Neural cell (in vitro differentiated cells): ENCODE measurements at regions not wholly inside any gene's neighbourhood (a gene's known extent, or its start where the extent isn't known, plus 50 kb on each side); places are given as distances from the start of the nearest gene placed in this dataset.

Experiments
- H2AFZ ChIP-seq: fragments of 200-600, 300-800 bp; sonication (generic), shearing (Covaris generic); 2 replicates; pipeline ENCODE4 v1.6.0; 2014; ENCODE audit warnings: low read depth, mild to moderate bottlenecking, antibody characterized with exemption, low read length, moderate library complexity
- H3F3A ChIP-seq: fragments of 200-600 bp; shearing (Covaris generic); 2 replicates; pipeline ENCODE4 v1.6.1; 2016; ENCODE audit warnings: mild to moderate bottlenecking, moderate library complexity, mixed read lengths, antibody characterized with exemption, low read length; ENCODE audit not compliant: insufficient read depth, poor library complexity, severe bottlenecking
- H3K27ac ChIP-seq: fragments of 200-600, 300-800 bp; sonication (generic), shearing (Covaris generic); 2 replicates; pipeline ENCODE4 v1.5.1; 2014; ENCODE audit warnings: mild to moderate bottlenecking, low read length, moderate library complexity
- H3K27me3 ChIP-seq: fragments of 300-800, 200-600 bp; sonication (generic), shearing (Covaris generic); 2 replicates; pipeline ENCODE4 v1.6.0; 2014; ENCODE audit warnings: mild to moderate bottlenecking, low read depth, low read length, moderate library complexity; ENCODE audit not compliant: insufficient read depth
- H3K36me3 ChIP-seq: fragments of 300-800, 200-600 bp; sonication (generic), shearing (Covaris generic); 2 replicates; pipeline ENCODE4 v1.5.1; 2014; ENCODE audit warnings: mild to moderate bottlenecking, antibody characterized with exemption, low read length, moderate library complexity; ENCODE audit not compliant: insufficient read depth
- H3K4me2 ChIP-seq: fragments of 300-800, 200-600 bp; sonication (generic), shearing (Covaris generic); 2 replicates; pipeline ENCODE4 v1.6.0; 2014; ENCODE audit warnings: mild to moderate bottlenecking, low read length
- H3K4me3 ChIP-seq: fragments of 300-800, 200-600 bp; sonication (generic), shearing (Covaris generic); 2 replicates; pipeline ENCODE4 v1.5.1; 2014; ENCODE audit warnings: mild to moderate bottlenecking, low read length, moderate library complexity
- H3K79me2 ChIP-seq: fragments of 200-600 bp; shearing (Covaris generic); replicated peaks from 2 replicates; pipeline ENCODE4 v1.6.0; 2014; ENCODE audit warnings: mild to moderate bottlenecking, low read length, moderate library complexity; ENCODE audit not compliant: insufficient read depth
- H3K9ac ChIP-seq: fragments of 300-800, 200-600 bp; sonication (generic), shearing (Covaris generic); 2 replicates; pipeline ENCODE4 v1.6.1; 2016; ENCODE audit warnings: mild to moderate bottlenecking, low read length, mixed read lengths
- H3K9me2 ChIP-seq: fragments of 200-600 bp; shearing (Covaris generic); 2 replicates; pipeline ENCODE4 v1.6.1; 2016; ENCODE audit warnings: mild to moderate bottlenecking, low read length, mixed read lengths; ENCODE audit not compliant: insufficient read depth
- H3K9me3 ChIP-seq: fragments of 200-600, 300-800 bp; sonication (generic), shearing (Covaris generic); 2 replicates; pipeline ENCODE4 v1.6.1; 2016; ENCODE audit warnings: mild to moderate bottlenecking, mixed run types, low read length, moderate library complexity, mixed read lengths
- H4K20me1 ChIP-seq: fragments of 200-600 bp; shearing (Covaris generic); 2 replicates; pipeline ENCODE4 v1.6.1; 2016; ENCODE audit warnings: mild to moderate bottlenecking, mixed run types; ENCODE audit not compliant: insufficient read depth
- EP300 ChIP-seq: fragments of 450-650 bp; conservative IDR thresholded peaks from 2 replicates; pipeline ENCODE4 v1.6.1; 2014; ENCODE audit warnings: antibody characterized with exemption, mild to moderate bottlenecking, moderate library complexity; ENCODE audit not compliant: poor library complexity, severe bottlenecking
- EZH2 ChIP-seq: fragments of 200-600, 300-800 bp; shearing (Covaris generic), sonication (generic); IDR thresholded peaks from 2 replicates; pipeline ENCODE4 v1.6.1; 2014; ENCODE audit warnings: antibody characterized with exemption, low read length, borderline replicate concordance, mild to moderate bottlenecking; ENCODE audit not compliant: insufficient read depth, poor library complexity, severe bottlenecking
- MXI1 ChIP-seq: fragments of 450-650 bp; conservative IDR thresholded peaks from 2 replicates; pipeline ENCODE4 v1.6.1; 2014; ENCODE audit warnings: antibody characterized with exemption, mild to moderate bottlenecking; ENCODE audit not compliant: poor library complexity, severe bottlenecking
- POLR2AphosphoS5 ChIP-seq: IDR thresholded peaks from 2 replicates; pipeline ENCODE4 v1.6.1; 2012
- RAD21 ChIP-seq: fragments of 450-650 bp; conservative IDR thresholded peaks from 2 replicates; pipeline ENCODE4 v1.6.1; 2014; ENCODE audit warnings: antibody characterized with exemption, mild to moderate bottlenecking, moderate library complexity
- REST ChIP-seq: IDR thresholded peaks from 2 replicates; pipeline ENCODE4 v1.6.1; 2012; ENCODE audit warnings: borderline replicate concordance
- SMC3 ChIP-seq: fragments of 450-650 bp; conservative IDR thresholded peaks from 2 replicates; pipeline ENCODE4 v1.6.1; 2014; ENCODE audit warnings: antibody characterized with exemption, mild to moderate bottlenecking, moderate library complexity; ENCODE audit not compliant: poor library complexity
- TAF1 ChIP-seq: IDR thresholded peaks from 2 replicates; pipeline ENCODE4 v1.6.1; 2012; ENCODE audit warnings: low read depth
- TF ChIP-seq, protein P1 (sequence below): fragments of 450-650 bp; IDR thresholded peaks from 2 replicates; pipeline ENCODE4 v1.5.1; 2014; ENCODE audit warnings: antibody characterized with exemption, mild to moderate bottlenecking, moderate library complexity; ENCODE audit not compliant: poor library complexity, severe bottlenecking

GRCh38 chr4:31053451-31053850, 333.3 kb downstream of the PCDH7 start:
- TF ChIP-seq EZH2 (no peak), POLR2AphosphoS5 (no peak), REST (no peak), TAF1 (no peak), RAD21 (no peak), SMC3 (no peak)
- no peak overlapping the region for H2AFZ ChIP-seq
- H3K9me3 ChIP-seq, result no peaks in the 10 kb centered on the region
- no peaks in the 10 kb centered on the region for H3K79me2 ChIP-seq
- no peaks in the 10 kb centered on the region for H3K27me3 ChIP-seq
- no peak overlapping the region for H3K27ac ChIP-seq
- no peaks in the 10 kb centered on the region for H3K36me3 ChIP-seq
- H3K9ac ChIP-seq, result no peak overlapping the region
- no peak overlapping the region for H3K4me3 ChIP-seq
- H3F3A ChIP-seq, result no peaks in the 10 kb centered on the region
- H3K4me2 ChIP-seq, result no peak overlapping the region
- H4K20me1 ChIP-seq, result no peaks in the 10 kb centered on the region
- H3K9me2 ChIP-seq, result no peaks in the 10 kb centered on the region

DNA sequence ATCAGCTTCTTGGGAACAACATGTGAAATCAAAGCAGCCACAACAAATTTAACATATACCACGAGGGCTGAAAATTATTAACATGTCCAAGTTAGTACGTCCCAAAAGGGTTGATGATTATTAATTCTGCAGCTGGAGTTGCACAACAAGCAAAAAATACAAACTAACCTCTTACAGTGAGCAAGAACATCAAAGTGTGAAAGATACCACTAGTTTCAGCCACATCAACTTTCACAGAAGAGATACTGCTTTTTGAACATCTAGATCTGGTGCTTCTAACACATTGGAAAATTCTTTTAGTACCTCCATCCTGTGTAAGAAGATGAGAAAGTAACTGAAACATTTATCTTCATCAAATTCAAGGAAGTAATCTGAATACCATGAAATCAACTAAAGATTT, 334.1 kb downstream of the PCDH7 start:
- TF ChIP-seq POLR2AphosphoS5, result no peak
- no peak for TF ChIP-seq RAD21
- TF ChIP-seq EZH2, result no peak
- no peak for TF ChIP-seq REST
- TF ChIP-seq EP300, result no peak
- TF ChIP-seq, protein P1, sequence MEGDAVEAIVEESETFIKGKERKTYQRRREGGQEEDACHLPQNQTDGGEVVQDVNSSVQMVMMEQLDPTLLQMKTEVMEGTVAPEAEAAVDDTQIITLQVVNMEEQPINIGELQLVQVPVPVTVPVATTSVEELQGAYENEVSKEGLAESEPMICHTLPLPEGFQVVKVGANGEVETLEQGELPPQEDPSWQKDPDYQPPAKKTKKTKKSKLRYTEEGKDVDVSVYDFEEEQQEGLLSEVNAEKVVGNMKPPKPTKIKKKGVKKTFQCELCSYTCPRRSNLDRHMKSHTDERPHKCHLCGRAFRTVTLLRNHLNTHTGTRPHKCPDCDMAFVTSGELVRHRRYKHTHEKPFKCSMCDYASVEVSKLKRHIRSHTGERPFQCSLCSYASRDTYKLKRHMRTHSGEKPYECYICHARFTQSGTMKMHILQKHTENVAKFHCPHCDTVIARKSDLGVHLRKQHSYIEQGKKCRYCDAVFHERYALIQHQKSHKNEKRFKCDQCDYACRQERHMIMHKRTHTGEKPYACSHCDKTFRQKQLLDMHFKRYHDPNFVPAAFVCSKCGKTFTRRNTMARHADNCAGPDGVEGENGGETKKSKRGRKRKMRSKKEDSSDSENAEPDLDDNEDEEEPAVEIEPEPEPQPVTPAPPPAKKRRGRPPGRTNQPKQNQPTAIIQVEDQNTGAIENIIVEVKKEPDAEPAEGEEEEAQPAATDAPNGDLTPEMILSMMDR, result no peak
- no peak for TF ChIP-seq MXI1
- no peak for TF ChIP-seq TAF1
- TF ChIP-seq SMC3, result no peak
- Histone ChIP-seq H4K20me1 (no peaks in the 10 kb centered on the region), H3K9me2 (no peaks in the 10 kb centered on the region), H3K27me3 (no peaks in the 10 kb centered on the region), H3K9ac (no peak overlapping the region), H3K27ac (no peak overlapping the region), H3K36me3 (no peaks in the 10 kb centered on the region), H2AFZ (no peak overlapping the region), H3F3A (no peaks in the 10 kb centered on the region), H3K79me2 (no peaks in the 10 kb centered on the region), H3K4me2 (no peak overlapping the region), H3K4me3 (no peak overlapping the region), H3K9me3 (no peaks in the 10 kb centered on the region)
